NB4 (cell line): ENCODE measurements at regions not wholly inside any gene's neighbourhood (a gene's known extent, or its start where the extent isn't known, plus 50 kb on each side); places are given as distances from the start of the nearest gene placed in this dataset.

Experiments
- DNase-seq: peaks from one replicate; pipeline ENCODE4 v3.0.0; 2010; ENCODE audit warnings: low read depth
- H3K4me3 ChIP-seq: one replicate; pipeline ENCODE4 v1.5.1; 2011; ENCODE audit warnings: mild to moderate bottlenecking, low read depth, low read length, moderate library complexity
- MAX ChIP-seq: IDR thresholded peaks from 2 replicates; pipeline ENCODE4 v1.6.1; 2011; ENCODE audit warnings: low read depth, low read length
- MYC ChIP-seq: IDR thresholded peaks from 2 replicates; pipeline ENCODE4 v1.6.1; 2011; ENCODE audit warnings: low read depth, low read length
- POLR2A ChIP-seq: IDR thresholded peaks from 2 replicates; pipeline ENCODE4 v1.6.1; 2011; ENCODE audit warnings: mild to moderate bottlenecking; ENCODE audit not compliant: insufficient read length; ENCODE audit errors: extremely low read depth
- TF ChIP-seq, protein P1 (sequence below): IDR thresholded peaks from one replicate; pipeline ENCODE4 v1.5.1; 2012; ENCODE audit warnings: low read depth, low read length

DNA sequence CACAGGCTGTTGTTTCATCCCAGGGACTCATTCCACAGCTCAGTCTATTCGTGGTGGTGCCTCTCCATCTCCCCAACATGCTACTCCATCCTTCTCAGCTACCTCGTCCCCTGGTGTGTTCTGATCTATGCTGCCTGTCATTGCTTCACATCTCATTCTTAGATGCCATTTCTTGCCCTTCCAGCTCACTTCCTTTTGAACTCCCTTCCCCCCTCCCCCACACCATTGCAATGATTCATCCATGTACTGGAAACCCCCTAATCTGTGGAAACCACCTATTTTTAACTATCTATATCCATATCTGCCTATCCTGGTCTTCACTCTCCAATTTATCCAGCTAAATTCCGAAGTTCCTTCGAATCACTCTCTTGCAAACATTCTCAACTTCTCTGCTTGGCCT is 65.7 kb upstream of the PARD3B start:
- no peak for TF ChIP-seq MAX
- TF ChIP-seq MYC = no peak
- TF ChIP-seq, protein P1, sequence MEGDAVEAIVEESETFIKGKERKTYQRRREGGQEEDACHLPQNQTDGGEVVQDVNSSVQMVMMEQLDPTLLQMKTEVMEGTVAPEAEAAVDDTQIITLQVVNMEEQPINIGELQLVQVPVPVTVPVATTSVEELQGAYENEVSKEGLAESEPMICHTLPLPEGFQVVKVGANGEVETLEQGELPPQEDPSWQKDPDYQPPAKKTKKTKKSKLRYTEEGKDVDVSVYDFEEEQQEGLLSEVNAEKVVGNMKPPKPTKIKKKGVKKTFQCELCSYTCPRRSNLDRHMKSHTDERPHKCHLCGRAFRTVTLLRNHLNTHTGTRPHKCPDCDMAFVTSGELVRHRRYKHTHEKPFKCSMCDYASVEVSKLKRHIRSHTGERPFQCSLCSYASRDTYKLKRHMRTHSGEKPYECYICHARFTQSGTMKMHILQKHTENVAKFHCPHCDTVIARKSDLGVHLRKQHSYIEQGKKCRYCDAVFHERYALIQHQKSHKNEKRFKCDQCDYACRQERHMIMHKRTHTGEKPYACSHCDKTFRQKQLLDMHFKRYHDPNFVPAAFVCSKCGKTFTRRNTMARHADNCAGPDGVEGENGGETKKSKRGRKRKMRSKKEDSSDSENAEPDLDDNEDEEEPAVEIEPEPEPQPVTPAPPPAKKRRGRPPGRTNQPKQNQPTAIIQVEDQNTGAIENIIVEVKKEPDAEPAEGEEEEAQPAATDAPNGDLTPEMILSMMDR = no peak
- TF ChIP-seq POLR2A = no peak
- DNase-seq = no peak
- H3K4me3 ChIP-seq = no peak overlapping the region

GRCh38 chr2:204480676-204481075 is 64.6 kb upstream of the PARD3B start:
- TF ChIP-seq, protein P1 = no peak
- TF ChIP-seq MYC (no peak), POLR2A (no peak), MAX (no peak)
- no peak for DNase-seq
- H3K4me3 ChIP-seq = no peak overlapping the region

- H3K4me3 ChIP-seq = no peak overlapping the region
- DNase-seq = no peak
- TF ChIP-seq MAX (no peak), MYC (no peak), POLR2A (no peak)
- TF ChIP-seq, protein P1 = no peak
Measured at GRCh38 chr2:204483608-204484081, 61.6 kb upstream of the PARD3B start.

GRCh38 chr2:204486321-204486720 is 59.0 kb upstream of the PARD3B start:
- TF ChIP-seq MAX = no peak
- TF ChIP-seq, protein P1 = no peak
- TF ChIP-seq MYC = no peak
- TF ChIP-seq POLR2A = no peak
- H3K4me3 ChIP-seq = no peak overlapping the region
- DNase-seq = no peak

DNA sequence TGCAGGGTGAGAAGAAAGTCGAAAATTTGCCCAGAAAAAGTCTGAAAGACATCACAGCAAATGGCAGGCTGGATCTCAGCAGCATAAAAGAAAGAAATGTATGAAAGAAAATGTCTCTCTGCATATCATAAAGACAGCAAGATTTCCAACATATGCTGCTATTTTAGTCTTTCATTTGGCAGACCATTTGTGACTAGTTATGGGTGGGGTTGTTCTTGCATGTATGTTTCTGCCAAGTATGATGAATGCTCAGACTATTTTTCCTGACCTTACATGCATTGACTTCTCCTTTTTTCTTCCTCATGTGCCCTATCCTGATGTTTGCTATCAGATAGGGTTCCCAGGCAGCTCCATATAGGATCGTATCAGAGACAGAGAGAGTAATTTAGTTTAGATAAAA is 58.5 kb upstream of the PARD3B start:
- no peak overlapping the region for H3K4me3 ChIP-seq
- no peak for DNase-seq
- TF ChIP-seq POLR2A (no peak), MAX (no peak)
- TF ChIP-seq, protein P1 = no peak
